ENCODE measurements at regions not wholly inside any gene's neighbourhood (a gene's known extent, or its start where the extent isn't known, plus 50 kb on each side); places are given as distances from the start of the nearest gene placed in this dataset.

DNA sequence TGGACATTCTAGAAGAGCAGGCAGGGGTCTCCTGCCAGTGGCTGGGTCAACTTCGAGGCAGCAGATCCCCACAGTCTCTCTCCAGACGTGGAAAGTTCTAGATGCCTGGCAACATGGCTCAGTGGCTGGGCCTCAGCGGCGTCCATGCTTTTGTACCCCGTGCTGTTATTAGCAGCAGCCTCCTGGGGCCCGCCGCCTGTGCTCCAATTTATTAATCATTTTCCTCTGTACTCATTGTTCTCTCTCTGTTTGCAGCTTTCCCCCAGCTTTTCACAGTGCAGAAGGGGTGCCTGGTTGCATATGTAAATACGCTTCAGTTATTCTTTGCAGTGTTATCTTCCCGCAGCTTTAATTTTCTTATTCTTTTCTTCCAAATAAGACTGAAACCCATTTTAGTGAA lies 515.1 kb downstream of the TBC1D22A start:
- Histone ChIP-seq H3K4me3 (no peak overlapping the region), H3K36me3 (no peaks in the 10 kb centered on the region), H3K27me3 (no peaks in the 10 kb centered on the region), H3K9me3 (ENCODE audit: low read depth) (no peaks in the 10 kb centered on the region), H3K27ac (no peak overlapping the region), H3K4me1 (ENCODE audit: low read depth) (no peaks in the 10 kb centered on the region)
- DNase-seq (ENCODE audit: low read depth in 1 of 2, low spot score in 1 of 2), result no peak
- TF ChIP-seq, protein P1, sequence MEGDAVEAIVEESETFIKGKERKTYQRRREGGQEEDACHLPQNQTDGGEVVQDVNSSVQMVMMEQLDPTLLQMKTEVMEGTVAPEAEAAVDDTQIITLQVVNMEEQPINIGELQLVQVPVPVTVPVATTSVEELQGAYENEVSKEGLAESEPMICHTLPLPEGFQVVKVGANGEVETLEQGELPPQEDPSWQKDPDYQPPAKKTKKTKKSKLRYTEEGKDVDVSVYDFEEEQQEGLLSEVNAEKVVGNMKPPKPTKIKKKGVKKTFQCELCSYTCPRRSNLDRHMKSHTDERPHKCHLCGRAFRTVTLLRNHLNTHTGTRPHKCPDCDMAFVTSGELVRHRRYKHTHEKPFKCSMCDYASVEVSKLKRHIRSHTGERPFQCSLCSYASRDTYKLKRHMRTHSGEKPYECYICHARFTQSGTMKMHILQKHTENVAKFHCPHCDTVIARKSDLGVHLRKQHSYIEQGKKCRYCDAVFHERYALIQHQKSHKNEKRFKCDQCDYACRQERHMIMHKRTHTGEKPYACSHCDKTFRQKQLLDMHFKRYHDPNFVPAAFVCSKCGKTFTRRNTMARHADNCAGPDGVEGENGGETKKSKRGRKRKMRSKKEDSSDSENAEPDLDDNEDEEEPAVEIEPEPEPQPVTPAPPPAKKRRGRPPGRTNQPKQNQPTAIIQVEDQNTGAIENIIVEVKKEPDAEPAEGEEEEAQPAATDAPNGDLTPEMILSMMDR (IDR thresholded peaks at IDR 0.05; ENCODE audit: low read depth, low read length), result no peak

DNA sequence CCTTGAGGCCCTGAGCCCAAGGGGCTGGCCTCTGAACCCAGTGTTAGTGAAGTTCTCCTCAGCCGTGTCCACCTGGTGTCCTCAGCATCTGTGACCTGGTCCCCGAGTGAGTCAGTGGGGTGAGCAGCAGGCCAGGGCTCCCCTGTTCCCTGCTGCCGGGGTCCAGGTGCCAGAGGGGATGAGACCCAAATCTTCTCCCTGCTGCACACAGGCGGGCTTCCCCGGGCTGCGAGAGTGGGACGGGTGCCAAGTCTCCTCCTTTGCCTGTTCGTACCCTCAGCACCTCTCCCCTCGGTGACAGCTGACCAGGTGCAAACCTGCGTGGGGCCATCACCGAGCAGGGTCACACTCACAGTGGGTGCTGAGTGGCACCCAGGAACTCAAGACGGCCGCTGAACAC lies 514.5 kb downstream of the TBC1D22A start:
- Histone ChIP-seq H3K9me3 (ENCODE audit: low read depth) (no peaks in the 10 kb centered on the region), H3K4me1 (ENCODE audit: low read depth) (no peaks in the 10 kb centered on the region)
- no peak for DNase-seq (ENCODE audit: low read depth in 1 of 2, low spot score in 1 of 2)

DNA sequence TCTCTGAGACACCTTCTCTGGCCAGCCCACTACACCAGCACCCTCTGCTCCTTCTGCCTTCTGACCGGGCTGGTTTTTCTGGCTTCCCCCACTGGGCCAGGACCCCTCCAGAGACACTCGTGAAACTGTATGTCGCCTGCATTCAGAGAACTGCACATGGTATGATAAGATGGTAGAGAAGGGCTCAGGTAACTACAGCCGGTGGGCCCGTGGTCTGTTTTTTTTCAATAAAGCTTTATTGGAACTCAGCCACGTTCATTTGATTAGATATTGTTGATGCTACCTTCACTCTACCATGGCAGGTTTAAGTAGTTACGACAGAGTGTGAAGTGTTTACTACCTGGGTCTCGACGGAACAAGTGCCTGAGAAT lies 514.0 kb downstream of the TBC1D22A start:
- H3K27ac ChIP-seq, result no peak overlapping the region
- H3K4me3 ChIP-seq, result no peak overlapping the region
- no peaks in the 10 kb centered on the region for H3K9me3 ChIP-seq (ENCODE audit: low read depth)
- TF ChIP-seq, protein P1 (IDR thresholded peaks at IDR 0.05; ENCODE audit: low read depth, low read length), result no peak
- H3K36me3 ChIP-seq, result no peaks in the 10 kb centered on the region
- no peaks in the 10 kb centered on the region for H3K27me3 ChIP-seq
- H3K4me1 ChIP-seq (ENCODE audit: low read depth), result no peaks in the 10 kb centered on the region
- DNase-seq (ENCODE audit: low read depth in 1 of 2, low spot score in 1 of 2), result no peak

More for the DNA sequence above, 514.5 kb downstream of the TBC1D22A start:
- Histone ChIP-seq H3K36me3 (no peaks in the 10 kb centered on the region), H3K4me3 (no peak overlapping the region), H3K27ac (no peak overlapping the region), H3K27me3 (no peaks in the 10 kb centered on the region)
- TF ChIP-seq, protein P1 (IDR thresholded peaks at IDR 0.05; ENCODE audit: low read depth, low read length), result no peak

- Histone ChIP-seq H3K36me3 (no peaks in the 10 kb centered on the region), H3K4me3 (no peak overlapping the region), H3K27ac (no peak overlapping the region), H3K27me3 (no peaks in the 10 kb centered on the region), H3K4me1 (ENCODE audit: low read depth) (no peaks in the 10 kb centered on the region), H3K9me3 (ENCODE audit: low read depth) (peaks cover 2% of the 10 kb centered on the region)
- TF ChIP-seq, protein P1 (IDR thresholded peaks at IDR 0.05; ENCODE audit: low read depth, low read length), result peak; percentile 13
- DNase-seq (ENCODE audit: low read depth in 1 of 2, low spot score in 1 of 2), result peak in 1 of 2 donors; percentile 14
These were observed 513.4 kb downstream of the TBC1D22A start for GRCh38 chr22:47275605-47276449.

- Histone ChIP-seq H3K9me3 (ENCODE audit: low read depth) (peaks cover 3% of the 10 kb centered on the region), H3K4me1 (ENCODE audit: low read depth) (no peaks in the 10 kb centered on the region), H3K27ac (no peak overlapping the region), H3K4me3 (no peak overlapping the region), H3K36me3 (no peaks in the 10 kb centered on the region), H3K27me3 (no peaks in the 10 kb centered on the region)
- no peak for DNase-seq (ENCODE audit: low read depth in 1 of 2, low spot score in 1 of 2)
- TF ChIP-seq, protein P1 (IDR thresholded peaks at IDR 0.05; ENCODE audit: low read depth, low read length), result no peak
These were observed 511.7 kb downstream of the TBC1D22A start for GRCh38 chr22:47274196-47274595.
